Hepatocyte (in vitro differentiated cells): ENCODE measurements at regions not wholly inside any gene's neighbourhood (a gene's known extent, or its start where the extent isn't known, plus 50 kb on each side); places are given as distances from the start of the nearest gene placed in this dataset.

ENCODE experiments used
- DNase-seq: peaks from one replicate; pipeline ENCODE4 v3.0.0-alpha.2; 2016; ENCODE audit warnings: low spot score
- H2AFZ ChIP-seq: fragments of 200-600 bp; sonication (generic); 2 replicates; pipeline ENCODE4 v1.6.0; 2016; ENCODE audit warnings: antibody characterized with exemption, mild to moderate bottlenecking
- H3K27ac ChIP-seq: fragments of 200-600 bp; sonication (generic); 2 replicates; pipeline ENCODE4 v1.5.1; 2016; ENCODE audit warnings: mild to moderate bottlenecking
- H3K27me3 ChIP-seq: fragments of 200-600 bp; sonication (generic); 2 replicates; pipeline ENCODE4 v1.6.1; 2016
- H3K36me3 ChIP-seq: fragments of 200-600 bp; sonication (generic); replicated peaks from 2 replicates; pipeline ENCODE4 v1.5.1; 2016; ENCODE audit warnings: low read depth; ENCODE audit not compliant: insufficient read depth
- H3K4me1 ChIP-seq: fragments of 200-600 bp; sonication (generic); 2 replicates; pipeline ENCODE4 v1.5.1; 2016; ENCODE audit warnings: mild to moderate bottlenecking, moderate library complexity; ENCODE audit not compliant: insufficient read depth
- H3K4me2 ChIP-seq: fragments of 200-600 bp; sonication (generic); 2 replicates; pipeline ENCODE4 v1.6.0; 2016
- H3K4me3 ChIP-seq: fragments of 200-600 bp; sonication (generic); 2 replicates; pipeline ENCODE4 v1.5.1; 2016; ENCODE audit warnings: mild to moderate bottlenecking
- H3K79me2 ChIP-seq: fragments of 200-600 bp; sonication (generic); 2 replicates; pipeline ENCODE4 v1.6.0; 2017; ENCODE audit warnings: mild to moderate bottlenecking
- H3K9me2 ChIP-seq: fragments of 200-600 bp; sonication (generic); replicated peaks from 2 replicates; pipeline ENCODE4 v1.6.0; 2017; ENCODE audit warnings: mild to moderate bottlenecking; ENCODE audit not compliant: insufficient read depth
- H3K9me3 ChIP-seq: fragments of 200-600 bp; sonication (generic); 2 replicates; pipeline ENCODE4 v1.5.1; 2016; ENCODE audit warnings: low read depth, mild to moderate bottlenecking
- H4K20me1 ChIP-seq: fragments of 200-600 bp; sonication (generic); 2 replicates; pipeline ENCODE4 v1.6.0; 2016; ENCODE audit warnings: mild to moderate bottlenecking; ENCODE audit not compliant: insufficient read depth, poor library complexity, severe bottlenecking
- CTCF ChIP-seq: fragments of 200-600 bp; sonication (generic); IDR thresholded peaks from 2 replicates; pipeline ENCODE4 v1.5.1; 2016; ENCODE audit warnings: antibody characterized with exemption, mild to moderate bottlenecking; ENCODE audit not compliant: poor library complexity
- EZH2 ChIP-seq: fragments of 200-600 bp; sonication (generic); IDR thresholded peaks from 2 replicates; pipeline ENCODE4 v1.6.1; 2016; ENCODE audit warnings: antibody characterized with exemption, mild to moderate bottlenecking, borderline replicate concordance
- EZH2phosphoT487 ChIP-seq: fragments of 200-600 bp; sonication (generic); IDR thresholded peaks from one replicate; pipeline ENCODE4 v1.6.1; 2018; ENCODE audit warnings: antibody characterized with exemption, mild to moderate bottlenecking, low read depth, moderate library complexity; ENCODE audit not compliant: unreplicated experiment, severe bottlenecking
- WGBS: methylation state at CpG from one replicate; pipeline ENCODE4 v1.1.6; 2016; ENCODE audit warnings: low lambda C conversion rate; ENCODE audit errors: missing lambda C conversion rate; 5-methylcytosine and 5-hydroxymethylcytosine counted together

- DNase-seq, result no peak
- Histone ChIP-seq H3K4me1 (peaks cover 7% of the 10 kb centered on the region), H3K27me3 (no peaks in the 10 kb centered on the region), H2AFZ (no peak overlapping the region), H4K20me1 (no peaks in the 10 kb centered on the region), H3K36me3 (no peaks in the 10 kb centered on the region), H3K4me2 (no peak overlapping the region), H3K9me2 (no peaks in the 10 kb centered on the region), H3K79me2 (no peaks in the 10 kb centered on the region), H3K9me3 (no peaks in the 10 kb centered on the region), H3K27ac (no peak overlapping the region), H3K4me3 (no peak overlapping the region)
- TF ChIP-seq EZH2phosphoT487 (no peak), CTCF (no peak), EZH2 (no peak)
- 86% methylated on average over 2 of the region's 2 CpGs for WGBS
Observed at GRCh38 chr1:170262276-170262939, 116.6 kb downstream of the NTMT2 start.

GRCh38 chr1:170265234-170265633 lies 119.5 kb downstream of the NTMT2 start:
- 77% methylated on average over 1 of the region's 1 CpG for WGBS
- Histone ChIP-seq H2AFZ (no peak overlapping the region), H3K4me1 (peaks cover 7% of the 10 kb centered on the region), H3K27ac (no peak overlapping the region), H4K20me1 (no peaks in the 10 kb centered on the region), H3K27me3 (peaks cover 3% of the 10 kb centered on the region), H3K9me2 (no peaks in the 10 kb centered on the region), H3K9me3 (no peaks in the 10 kb centered on the region), H3K4me2 (no peak overlapping the region), H3K79me2 (no peaks in the 10 kb centered on the region), H3K4me3 (no peak overlapping the region), H3K36me3 (no peaks in the 10 kb centered on the region)
- DNase-seq, result no peak
- TF ChIP-seq EZH2phosphoT487 (no peak), CTCF (no peak), EZH2 (no peak)

GRCh38 chr1:170267317-170267716 lies 121.6 kb downstream of the NTMT2 start:
- Histone ChIP-seq H3K36me3 (no peaks in the 10 kb centered on the region), H3K27me3 (peaks cover 7% of the 10 kb centered on the region), H3K4me3 (no peak overlapping the region), H3K4me2 (no peak overlapping the region), H3K27ac (no peak overlapping the region), H3K4me1 (no peaks in the 10 kb centered on the region), H3K9me2 (no peaks in the 10 kb centered on the region), H3K9me3 (no peaks in the 10 kb centered on the region), H4K20me1 (no peaks in the 10 kb centered on the region), H3K79me2 (no peaks in the 10 kb centered on the region), H2AFZ (no peak overlapping the region)
- no peak for TF ChIP-seq EZH2
- no peak for TF ChIP-seq CTCF
- no peak for TF ChIP-seq EZH2phosphoT487
- no peak for DNase-seq
